ENCODE measurements at regions not wholly inside any gene's neighbourhood (a gene's known extent, or its start where the extent isn't known, plus 50 kb on each side); places are given as distances from the start of the nearest gene placed in this dataset.

DNA sequence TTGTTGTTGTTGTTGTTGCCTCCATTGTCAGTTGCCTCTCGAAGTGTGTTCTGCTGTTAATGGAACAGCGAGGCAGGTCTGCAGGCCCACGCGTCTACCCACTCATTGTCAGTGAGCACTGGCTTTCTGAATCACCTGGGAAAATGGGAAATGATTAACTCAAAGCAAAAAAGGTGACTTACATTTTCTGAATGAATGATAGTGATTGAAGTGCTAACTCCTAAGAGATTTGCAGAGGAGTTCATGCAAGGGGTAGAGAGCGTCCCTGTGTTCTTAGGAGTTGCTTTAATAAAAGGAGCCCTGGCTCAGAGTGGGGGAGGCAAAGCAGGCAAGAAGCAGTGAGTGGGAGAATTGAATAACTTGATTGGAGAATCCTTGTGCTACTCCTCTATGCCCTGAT lies 177.6 kb downstream of the CAND1 start:
- Mint-ChIP-seq H3K27ac (no peak overlapping the region), H3K36me3 (ENCODE audit: insufficient read depth in 1 of 3, low read depth in 3 of 3) (peaks cover 6 to 19% (median 9%) of the 10 kb centered on the region in 3 experiments; a peak in 6 of 7 replicates), H3K27me3 (ENCODE audit: low read depth) (no peaks in the 10 kb centered on the region), H3K9me3 (peaks cover 10 to 20% of the 10 kb centered on the region in 2 experiments), H3K4me1 (peaks cover 21 to 22% of the 10 kb centered on the region in 2 experiments), H3K4me3 (no peak overlapping the region)
- no peaks in the 10 kb centered on the region for H4K20me1 ChIP-seq (ENCODE audit: control insufficient read depth, insufficient read depth, insufficient read length)
- no peak overlapping the region for H4K5ac ChIP-seq (ENCODE audit: insufficient read length, low read depth, low read length)
- H2BK5ac ChIP-seq (ENCODE audit: insufficient read length, low read length), result no peak overlapping the region
- H3K56ac ChIP-seq (ENCODE audit: insufficient read length, low read depth, low read length), result no peak overlapping the region
- no peak overlapping the region for H3K18ac ChIP-seq (ENCODE audit: insufficient read length, low read depth, low read length)
- no peak overlapping the region for H2BK120ac ChIP-seq (ENCODE audit: low read depth, low read length, poor library complexity, severe bottlenecking)
- no peak overlapping the region for H2AFZ ChIP-seq (ENCODE audit: low read length)
- H3K9ac ChIP-seq (ENCODE audit: extremely low read depth, insufficient read length, low read length), result no peak overlapping the region
- no peaks in the 10 kb centered on the region for H3K79me2 ChIP-seq (ENCODE audit: insufficient read depth, low read length)
- H3T11ph ChIP-seq (ENCODE audit: low read length), result no peak overlapping the region
- no peaks in the 10 kb centered on the region for H3K4me1 ChIP-seq (ENCODE audit: insufficient read depth, low read length)
- DNase-seq, result no peak
- no peaks in the 10 kb centered on the region for H3K23me2 ChIP-seq (ENCODE audit: insufficient read length, low read depth, low read length, poor library complexity, severe bottlenecking)
- no peak overlapping the region for H3K23ac ChIP-seq (ENCODE audit: insufficient read length, low read depth, low read length)
- no peak overlapping the region for H3K4me2 ChIP-seq (ENCODE audit: insufficient read depth, insufficient read length, low read length)
- no peak overlapping the region for H4K91ac ChIP-seq (ENCODE audit: insufficient read length, low read depth, low read length)
- no peak overlapping the region for H3K4ac ChIP-seq (ENCODE audit: low read depth, low read length)
- no peaks in the 10 kb centered on the region for H3K9me3 ChIP-seq (ENCODE audit: control insufficient read depth, low read depth, low read length)
- no peak overlapping the region for H4K8ac ChIP-seq (replicated peaks; ENCODE audit: insufficient read length, low read depth, low read length)
- WGBS (ENCODE audit: extremely low coverage, insufficient read length, low lambda C conversion rate), result no CpG with 5 or more reads among the region's 5 CpGs
- H3K79me1 ChIP-seq (ENCODE audit: insufficient read depth, low read depth, low read length, poor library complexity, severe bottlenecking), result no peaks in the 10 kb centered on the region
- H3K27me3 ChIP-seq (ENCODE audit: insufficient read depth, low read length), result no peaks in the 10 kb centered on the region
- H3K27ac ChIP-seq (ENCODE audit: insufficient read length, low read depth, low read length), result no peak overlapping the region
- H2BK15ac ChIP-seq (ENCODE audit: low read depth, low read length), result no peak overlapping the region
- no peak overlapping the region for H2BK12ac ChIP-seq (ENCODE audit: insufficient read length, low read depth, low read length)
- H2AK5ac ChIP-seq (ENCODE audit: insufficient read length, low read length), result no peak overlapping the region
- H2BK20ac ChIP-seq (ENCODE audit: low read depth, low read length, poor library complexity, severe bottlenecking), result no peak overlapping the region
- TF ChIP-seq, protein P1, sequence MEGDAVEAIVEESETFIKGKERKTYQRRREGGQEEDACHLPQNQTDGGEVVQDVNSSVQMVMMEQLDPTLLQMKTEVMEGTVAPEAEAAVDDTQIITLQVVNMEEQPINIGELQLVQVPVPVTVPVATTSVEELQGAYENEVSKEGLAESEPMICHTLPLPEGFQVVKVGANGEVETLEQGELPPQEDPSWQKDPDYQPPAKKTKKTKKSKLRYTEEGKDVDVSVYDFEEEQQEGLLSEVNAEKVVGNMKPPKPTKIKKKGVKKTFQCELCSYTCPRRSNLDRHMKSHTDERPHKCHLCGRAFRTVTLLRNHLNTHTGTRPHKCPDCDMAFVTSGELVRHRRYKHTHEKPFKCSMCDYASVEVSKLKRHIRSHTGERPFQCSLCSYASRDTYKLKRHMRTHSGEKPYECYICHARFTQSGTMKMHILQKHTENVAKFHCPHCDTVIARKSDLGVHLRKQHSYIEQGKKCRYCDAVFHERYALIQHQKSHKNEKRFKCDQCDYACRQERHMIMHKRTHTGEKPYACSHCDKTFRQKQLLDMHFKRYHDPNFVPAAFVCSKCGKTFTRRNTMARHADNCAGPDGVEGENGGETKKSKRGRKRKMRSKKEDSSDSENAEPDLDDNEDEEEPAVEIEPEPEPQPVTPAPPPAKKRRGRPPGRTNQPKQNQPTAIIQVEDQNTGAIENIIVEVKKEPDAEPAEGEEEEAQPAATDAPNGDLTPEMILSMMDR (conservative IDR thresholded peaks at IDR 0.05), result no peak
- H3K14ac ChIP-seq (ENCODE audit: insufficient read depth, low read length), result no peak overlapping the region
